ENCODE measurements at regions not wholly inside any gene's neighbourhood (a gene's known extent, or its start where the extent isn't known, plus 50 kb on each side); places are given as distances from the start of the nearest gene placed in this dataset.
A peak's percentile ranks its signal among the peaks of the same experiment; 100 is the strongest.

- Histone ChIP-seq H3K27ac (no peak overlapping the region), H3K4me1 (peaks cover 5% of the 10 kb centered on the region), H3K27me3 (peaks cover 21% of the 10 kb centered on the region), H3K36me3 (no peaks in the 10 kb centered on the region), H3K4me3 (no peak overlapping the region), H3K9me3 (no peaks in the 10 kb centered on the region)
- DNase-seq (ENCODE audit: low spot score in 2 of 2): no peak
- TF ChIP-seq, protein P1, sequence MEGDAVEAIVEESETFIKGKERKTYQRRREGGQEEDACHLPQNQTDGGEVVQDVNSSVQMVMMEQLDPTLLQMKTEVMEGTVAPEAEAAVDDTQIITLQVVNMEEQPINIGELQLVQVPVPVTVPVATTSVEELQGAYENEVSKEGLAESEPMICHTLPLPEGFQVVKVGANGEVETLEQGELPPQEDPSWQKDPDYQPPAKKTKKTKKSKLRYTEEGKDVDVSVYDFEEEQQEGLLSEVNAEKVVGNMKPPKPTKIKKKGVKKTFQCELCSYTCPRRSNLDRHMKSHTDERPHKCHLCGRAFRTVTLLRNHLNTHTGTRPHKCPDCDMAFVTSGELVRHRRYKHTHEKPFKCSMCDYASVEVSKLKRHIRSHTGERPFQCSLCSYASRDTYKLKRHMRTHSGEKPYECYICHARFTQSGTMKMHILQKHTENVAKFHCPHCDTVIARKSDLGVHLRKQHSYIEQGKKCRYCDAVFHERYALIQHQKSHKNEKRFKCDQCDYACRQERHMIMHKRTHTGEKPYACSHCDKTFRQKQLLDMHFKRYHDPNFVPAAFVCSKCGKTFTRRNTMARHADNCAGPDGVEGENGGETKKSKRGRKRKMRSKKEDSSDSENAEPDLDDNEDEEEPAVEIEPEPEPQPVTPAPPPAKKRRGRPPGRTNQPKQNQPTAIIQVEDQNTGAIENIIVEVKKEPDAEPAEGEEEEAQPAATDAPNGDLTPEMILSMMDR (IDR thresholded peaks at IDR 0.05): no peak
- TF ChIP-seq POLR2AphosphoS5 (IDR thresholded peaks at IDR 0.05) (no peak), EP300 (IDR thresholded peaks at IDR 0.05) (no peak), POLR2A (IDR thresholded peaks at IDR 0.05) (no peak)
- 73% methylated on average over 13 of the region's 13 CpGs for WGBS
Measured at GRCh38 chr22:27312966-27313855, 488.3 kb downstream of the MN1 start.

GRCh38 chr22:27314276-27314807 is 487.2 kb downstream of the MN1 start:
- Histone ChIP-seq H3K4me1 (peaks cover 12% of the 10 kb centered on the region), H3K9me3 (no peaks in the 10 kb centered on the region), H3K27me3 (peaks cover 21% of the 10 kb centered on the region), H3K36me3 (no peaks in the 10 kb centered on the region), H3K4me3 (no peak overlapping the region), H3K27ac (no peak overlapping the region)
- no peak for DNase-seq (ENCODE audit: low spot score in 2 of 2)
- 84% methylated on average over 9 of the region's 9 CpGs for WGBS
- no peak for TF ChIP-seq POLR2AphosphoS5 (IDR thresholded peaks at IDR 0.05)
- TF ChIP-seq POLR2A (IDR thresholded peaks at IDR 0.05): no peak
- TF ChIP-seq, protein P1 (IDR thresholded peaks at IDR 0.05): no peak
- no peak for TF ChIP-seq EP300 (IDR thresholded peaks at IDR 0.05)

DNA sequence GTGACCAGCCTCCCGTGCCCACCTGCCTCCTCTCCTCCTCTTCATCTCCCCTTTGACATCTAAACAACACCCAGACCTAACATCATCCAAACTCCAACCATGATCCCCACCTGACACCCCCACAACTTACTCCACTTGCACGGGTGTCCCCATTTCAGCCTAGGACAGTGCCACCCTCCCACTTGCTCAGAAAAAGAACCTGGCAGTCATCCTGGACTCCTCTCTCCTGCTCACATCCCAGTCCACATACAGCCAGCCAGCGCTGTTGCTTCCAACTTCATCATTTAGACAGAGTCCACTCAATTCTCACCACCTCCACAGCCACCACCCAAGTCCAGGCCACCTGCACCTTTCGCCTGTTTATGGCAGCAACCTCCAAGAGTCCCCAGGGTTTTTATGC is 485.7 kb downstream of the MN1 start:
- peaks cover 12% of the 10 kb centered on the region for H3K4me1 ChIP-seq
- WGBS: 96% methylated on average over 4 of the region's 4 CpGs
- peaks cover 19% of the 10 kb centered on the region for H3K27me3 ChIP-seq
- H3K36me3 ChIP-seq: no peaks in the 10 kb centered on the region
- DNase-seq (ENCODE audit: low spot score in 2 of 2): no peak
- no peak overlapping the region for H3K4me3 ChIP-seq
- no peaks in the 10 kb centered on the region for H3K9me3 ChIP-seq
- no peak overlapping the region for H3K27ac ChIP-seq
- TF ChIP-seq POLR2A (IDR thresholded peaks at IDR 0.05) (no peak), POLR2AphosphoS5 (IDR thresholded peaks at IDR 0.05) (no peak), EP300 (IDR thresholded peaks at IDR 0.05) (no peak)
- TF ChIP-seq, protein P1 (IDR thresholded peaks at IDR 0.05): no peak

DNA sequence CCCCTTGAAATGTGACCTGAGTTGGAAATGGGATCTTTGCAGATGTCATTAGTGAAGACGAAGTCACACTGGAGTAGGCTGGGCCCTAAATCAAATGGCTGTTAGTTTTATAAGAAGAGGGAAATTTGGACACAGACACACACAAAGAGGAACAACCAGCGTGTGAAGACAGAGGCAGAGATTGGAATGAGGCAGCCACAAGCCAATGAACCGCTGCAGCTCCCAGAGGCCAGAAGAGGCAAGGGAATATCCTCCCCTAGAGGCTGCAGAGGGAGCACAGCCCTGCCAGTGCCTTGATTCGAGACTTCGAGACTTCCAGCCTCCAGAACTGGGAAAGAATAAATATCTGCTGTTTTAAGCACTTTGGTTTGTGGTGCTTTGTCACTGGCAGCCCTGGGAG is 484.5 kb downstream of the MN1 start:
- TF ChIP-seq POLR2AphosphoS5 (IDR thresholded peaks at IDR 0.05) (no peak), POLR2A (IDR thresholded peaks at IDR 0.05) (no peak), EP300 (IDR thresholded peaks at IDR 0.05) (no peak)
- TF ChIP-seq, protein P1 (IDR thresholded peaks at IDR 0.05): no peak
- H3K27me3 ChIP-seq: peaks cover 22% of the 10 kb centered on the region
- no peak overlapping the region for H3K27ac ChIP-seq
- H3K4me3 ChIP-seq: no peak overlapping the region
- H3K36me3 ChIP-seq: no peaks in the 10 kb centered on the region
- DNase-seq (ENCODE audit: low spot score in 2 of 2): no peak
- peaks cover 12% of the 10 kb centered on the region for H3K4me1 ChIP-seq
- WGBS: 81% methylated on average over 5 of the region's 5 CpGs
- no peaks in the 10 kb centered on the region for H3K9me3 ChIP-seq

GRCh38 chr22:27317971-27318428 is 483.6 kb downstream of the MN1 start:
- Histone ChIP-seq H3K36me3 (no peaks in the 10 kb centered on the region), H3K27ac (no peak overlapping the region), H3K9me3 (no peaks in the 10 kb centered on the region), H3K4me3 (no peak overlapping the region), H3K4me1 (peaks cover 12% of the 10 kb centered on the region), H3K27me3 (peaks cover 31% of the 10 kb centered on the region)
- TF ChIP-seq POLR2AphosphoS5 (IDR thresholded peaks at IDR 0.05) (no peak), POLR2A (IDR thresholded peaks at IDR 0.05) (no peak), EP300 (IDR thresholded peaks at IDR 0.05) (no peak)
- TF ChIP-seq, protein P1 (IDR thresholded peaks at IDR 0.05): no peak
- 25% methylated on average over 15 of the region's 15 CpGs for WGBS
- DNase-seq (ENCODE audit: low spot score in 2 of 2): peak in 1 of 2 donors; percentile 52

Measured in suprapubic skin (tissue), 4 donors.